ENCODE measurements at regions not wholly inside any gene's neighbourhood (a gene's known extent, or its start where the extent isn't known, plus 50 kb on each side); places are given as distances from the start of the nearest gene placed in this dataset.
"Not testable (repeated sequence)": the region's sequence is repeated elsewhere in the genome, so short reads cannot be mapped to it uniquely, and the experiment has no call there.

DNA sequence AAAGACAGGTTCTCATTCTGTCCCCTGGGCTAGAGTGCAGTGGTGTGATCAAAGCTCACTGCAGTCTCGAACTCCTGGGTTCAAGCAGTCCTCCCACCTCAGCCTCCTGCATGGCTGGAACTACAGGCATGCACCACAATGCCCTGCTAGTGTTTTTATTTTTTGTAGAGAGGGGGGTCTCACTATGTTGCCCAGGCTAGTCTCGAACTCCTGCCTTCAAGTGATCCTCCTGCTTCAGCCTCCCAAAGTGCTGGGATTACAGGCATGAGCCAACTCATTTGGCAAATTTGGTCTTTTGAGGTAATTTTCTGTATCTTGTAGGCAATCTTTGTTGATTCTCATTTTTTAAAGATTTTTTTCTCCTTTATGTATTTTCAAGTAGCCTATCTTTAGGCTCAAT lies 205.7 kb downstream of the ZIC5 start:
- DNase-seq: no peak

DNA sequence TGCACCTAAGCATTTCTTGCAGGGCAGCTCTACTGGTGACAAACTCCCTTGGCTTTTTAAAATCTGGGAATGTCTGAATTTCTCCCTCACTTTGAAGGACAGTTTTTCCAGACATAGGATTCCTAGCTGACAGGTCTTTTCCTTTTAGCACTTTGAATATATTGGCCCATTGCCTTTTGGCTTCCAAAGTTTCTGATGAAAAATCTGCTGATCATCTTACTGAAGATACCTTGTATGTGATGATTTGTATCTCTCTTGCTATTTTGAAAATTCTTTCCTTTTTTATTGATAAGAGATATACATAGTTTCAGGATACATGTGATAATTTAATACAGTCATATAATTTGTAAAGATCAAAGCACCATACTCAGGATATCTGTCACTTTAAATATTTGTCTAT lies 211.1 kb downstream of the ZIC5 start:
- no peak for DNase-seq

DNA sequence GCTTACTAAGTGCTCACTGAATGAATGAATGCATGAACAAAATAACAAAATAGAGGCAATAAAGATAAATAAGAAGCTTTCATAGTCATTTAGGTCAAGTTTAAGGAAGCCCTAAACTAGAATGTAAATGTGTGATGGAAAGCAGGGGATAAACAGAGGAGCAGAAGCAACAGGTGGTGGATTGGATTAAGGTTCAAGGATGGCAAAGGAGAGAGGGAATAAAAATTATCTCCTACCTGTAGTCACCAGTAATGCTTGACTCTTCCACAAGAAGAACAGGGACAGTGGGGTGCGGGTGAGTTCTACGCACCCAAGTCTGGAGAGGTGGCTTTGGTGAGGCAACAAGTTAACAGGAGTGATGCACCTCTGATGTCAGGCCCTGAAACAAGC lies 212.4 kb downstream of the ZIC5 start:
- no peak for DNase-seq

DNA sequence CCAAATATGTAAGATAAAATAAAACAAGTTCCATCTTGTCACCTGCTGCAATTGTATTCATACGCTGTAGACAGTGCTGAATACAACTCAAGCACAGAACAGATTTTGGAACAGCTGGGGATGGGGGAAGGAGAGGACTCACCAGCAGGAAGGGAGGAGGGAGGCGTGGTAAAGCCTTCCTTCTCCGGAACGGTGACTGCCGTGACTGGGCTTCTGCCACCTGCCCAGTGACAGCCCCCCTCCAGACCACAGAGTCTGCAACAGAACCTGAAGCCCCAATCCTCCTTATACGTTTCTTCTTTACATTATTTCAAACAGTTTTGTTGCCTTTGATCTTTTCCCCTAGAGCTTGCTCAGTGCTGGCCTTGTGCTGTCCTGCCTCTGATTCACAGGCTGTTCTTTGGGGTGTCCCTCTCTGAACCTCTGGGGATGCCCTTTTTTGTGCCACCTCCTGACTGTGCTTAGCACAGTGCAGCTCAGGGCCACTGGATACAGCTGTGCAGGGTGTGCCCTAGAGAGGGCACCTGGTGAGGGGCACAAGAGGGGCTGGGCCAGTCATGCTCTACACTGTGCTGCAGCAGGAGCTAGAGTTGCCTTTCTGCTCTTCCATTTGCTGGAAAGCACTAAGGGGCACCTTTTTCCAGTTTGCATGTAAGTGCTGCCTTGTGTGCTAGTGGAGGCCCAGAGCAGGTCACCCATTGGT lies 213.0 kb downstream of the ZIC5 start:
- DNase-seq: no peak

DNA sequence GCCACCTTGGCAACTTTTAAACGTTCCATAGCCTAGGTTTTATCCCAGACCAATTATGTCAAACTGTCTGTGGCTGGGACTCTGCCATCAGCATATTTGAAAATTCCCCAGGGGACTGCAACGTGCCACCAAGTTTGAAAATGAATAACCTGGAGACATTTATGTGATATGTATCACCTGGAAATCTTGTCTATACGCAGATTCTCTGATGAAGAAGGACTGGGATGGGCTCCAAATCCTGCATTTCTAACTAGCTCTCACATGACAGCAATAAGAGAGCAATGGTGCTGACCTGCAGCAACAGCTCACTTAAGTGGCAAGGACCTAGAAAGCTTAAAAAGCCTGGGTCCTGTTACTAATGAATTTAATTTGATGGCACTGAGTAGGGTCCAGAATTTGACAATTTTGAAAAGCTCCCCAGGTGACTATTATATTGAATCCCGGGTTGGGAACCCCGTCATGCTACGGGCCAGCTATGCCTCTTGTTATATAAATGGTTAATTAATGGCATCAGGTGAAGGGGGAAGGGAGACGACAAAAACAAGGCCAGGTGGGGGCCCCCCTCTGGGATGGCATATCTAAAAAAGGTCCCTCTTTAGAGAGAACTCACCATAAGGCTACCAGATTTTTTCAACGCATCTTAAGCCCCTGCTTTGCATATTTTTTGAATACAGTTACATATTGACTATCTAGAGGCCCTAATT lies 213.7 kb downstream of the ZIC5 start:
- DNase-seq: no peak

DNA sequence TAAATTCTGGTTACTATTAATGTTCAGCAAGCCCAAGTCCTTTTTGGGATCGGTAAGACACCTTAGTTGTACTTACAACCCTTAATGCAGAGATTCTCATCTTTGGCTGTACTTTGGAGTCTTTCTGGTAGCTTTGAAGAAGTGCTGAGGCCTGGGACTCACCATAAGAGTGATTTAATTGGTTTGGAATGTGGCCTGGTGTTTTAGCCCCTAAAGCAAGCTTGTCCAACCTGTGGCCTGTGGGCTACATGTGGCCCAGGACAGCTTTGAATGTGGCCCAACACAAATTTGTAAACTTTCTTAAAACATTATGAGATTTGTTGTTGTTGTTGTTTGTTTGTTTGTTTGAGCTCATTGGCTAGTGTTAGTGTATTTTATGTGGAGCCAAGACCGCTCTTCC lies 215.3 kb downstream of the ZIC5 start:
- no peak for DNase-seq

DNA sequence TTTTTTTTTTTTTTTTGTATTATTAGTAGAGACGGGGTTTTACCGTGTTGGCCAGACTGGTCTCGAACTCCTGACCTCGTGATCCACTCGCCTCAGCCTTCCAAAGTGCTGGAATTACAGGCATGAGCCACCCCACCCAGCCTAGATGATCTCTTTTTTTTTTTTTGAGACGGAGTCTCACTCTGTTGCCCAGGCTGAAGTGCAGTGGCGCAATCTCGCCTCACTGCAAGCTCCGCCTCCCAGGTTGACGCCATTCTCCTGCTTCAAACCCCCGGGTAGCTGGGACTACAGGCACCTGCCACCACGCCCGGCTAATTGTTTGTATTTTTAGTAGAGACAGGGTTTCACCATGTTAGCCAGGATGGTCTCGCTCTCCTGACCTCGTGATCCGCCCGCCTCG lies 216.8 kb downstream of the ZIC5 start:
- not testable (repeated sequence) for DNase-seq

DNA sequence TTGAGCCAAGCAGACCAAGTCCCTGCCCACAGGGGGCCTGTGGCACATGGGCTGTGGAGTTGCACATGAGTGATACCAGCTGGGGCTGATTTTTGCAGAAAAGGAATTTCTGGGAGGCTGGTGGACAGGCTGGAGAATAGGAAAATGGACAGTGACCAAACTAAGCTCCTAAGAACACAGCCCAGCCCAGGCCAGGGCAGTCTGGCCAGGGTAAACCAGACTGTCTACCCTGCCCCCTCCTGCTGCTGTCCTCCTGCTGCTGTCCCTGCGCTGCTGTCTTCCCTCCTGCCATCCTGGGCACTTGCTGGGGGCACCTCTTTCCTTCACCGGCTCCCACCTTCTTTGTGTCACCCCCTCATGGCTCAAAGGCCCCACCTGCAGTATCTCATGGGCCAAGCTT lies 219.2 kb downstream of the ZIC5 start:
- DNase-seq: no peak

DNA sequence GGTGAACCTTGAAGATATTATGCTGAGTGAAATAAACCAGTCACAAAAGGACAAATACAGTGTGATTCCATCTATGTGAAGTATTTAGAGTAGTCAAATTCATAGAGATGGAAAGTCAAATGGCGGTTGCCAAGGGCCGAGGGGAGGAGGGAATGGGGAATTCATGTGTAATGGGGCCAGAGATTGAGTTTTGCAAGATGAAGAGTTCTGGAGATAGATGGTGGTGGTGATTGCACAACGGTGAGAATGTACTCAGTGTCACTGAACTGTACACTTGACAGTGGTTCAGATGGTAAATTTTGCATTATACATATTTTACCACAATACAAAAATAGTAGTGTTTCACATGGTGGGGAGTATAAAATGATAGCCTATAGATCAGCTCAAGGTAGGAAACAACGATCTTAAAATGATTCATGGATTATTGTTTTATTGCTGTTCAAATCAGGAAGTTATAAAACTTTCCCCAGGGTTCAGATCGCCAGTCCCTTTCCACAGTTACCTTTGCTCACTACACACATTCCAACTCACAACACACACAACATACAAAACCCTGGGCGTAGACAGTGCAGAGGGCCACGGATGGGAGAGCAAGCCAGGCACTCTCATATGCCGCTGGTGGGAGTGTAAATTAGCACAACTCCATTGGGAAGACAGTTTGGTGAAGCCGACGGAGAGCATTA lies 219.9 kb downstream of the ZIC5 start:
- no peak for DNase-seq

DNA sequence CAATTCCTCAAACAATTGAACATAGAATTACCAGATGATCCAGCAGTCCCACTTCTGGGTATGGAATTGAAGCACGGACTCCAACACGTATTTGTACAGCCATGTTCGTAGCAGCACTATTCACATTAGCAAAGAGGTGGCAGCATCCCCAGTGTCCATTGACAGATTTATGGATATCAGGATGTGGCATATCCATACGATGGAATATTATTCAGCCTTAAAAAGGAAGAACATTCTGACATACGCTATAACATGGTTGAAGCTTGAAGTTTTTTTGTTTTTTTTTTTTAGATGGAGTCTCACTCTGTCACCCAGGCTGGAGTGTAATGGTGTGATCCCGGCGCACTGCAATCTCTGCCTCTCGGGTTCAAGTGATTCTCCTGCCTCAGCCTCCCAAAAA lies 220.6 kb downstream of the ZIC5 start:
- no peak for DNase-seq

DNA sequence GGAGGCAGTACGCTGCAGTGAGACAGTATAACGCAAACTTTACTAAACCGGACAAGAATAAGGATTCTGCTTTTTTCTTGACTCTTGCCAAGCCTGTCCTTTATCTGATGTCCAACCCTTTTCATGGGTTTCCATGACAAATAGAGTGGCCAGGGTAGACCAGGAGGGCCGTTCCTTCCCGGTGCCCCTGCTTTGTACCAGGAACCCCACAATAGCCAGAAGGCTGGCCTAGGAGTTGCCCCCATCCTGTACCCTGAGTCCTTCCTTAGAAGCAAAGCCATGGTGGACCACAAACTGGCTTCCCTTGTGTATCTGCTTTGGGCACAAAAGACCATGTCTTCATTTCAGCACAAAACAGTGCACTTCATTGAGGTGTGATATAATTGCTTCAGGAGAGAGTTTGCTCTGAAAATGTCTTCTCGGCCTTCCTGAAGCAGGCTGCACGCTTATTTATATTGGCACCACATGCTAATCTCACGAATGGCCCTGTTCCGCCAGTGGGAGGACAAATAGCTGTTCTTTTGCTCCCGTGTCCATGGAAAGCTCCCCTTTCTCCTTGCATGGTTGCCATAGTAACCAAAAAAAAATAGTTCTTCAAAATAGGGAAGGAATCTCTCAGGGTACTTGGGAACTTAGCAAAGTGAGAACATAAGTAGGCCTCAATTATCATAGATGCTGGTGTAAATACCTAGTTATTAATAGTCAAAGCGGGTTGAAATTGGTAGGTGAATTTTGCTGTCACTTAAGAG lies 222.1 kb downstream of the ZIC5 start:
- no peak for DNase-seq

DNA sequence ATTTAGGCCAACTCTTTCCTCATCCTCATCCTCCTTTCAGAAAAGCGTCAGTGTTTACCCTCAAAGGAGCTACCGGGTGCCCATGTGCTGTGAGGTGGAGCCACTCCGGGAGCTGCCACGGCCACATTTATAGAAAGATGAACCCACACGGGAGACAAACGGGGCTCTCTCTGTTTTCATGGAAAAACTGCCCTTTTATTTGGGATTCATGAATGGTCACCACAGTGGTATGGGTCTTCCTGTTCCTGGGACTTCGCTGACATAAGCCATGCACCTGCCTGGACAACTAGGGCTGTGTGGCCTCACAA lies 224.2 kb downstream of the ZIC5 start:
- no peak for DNase-seq

DNA sequence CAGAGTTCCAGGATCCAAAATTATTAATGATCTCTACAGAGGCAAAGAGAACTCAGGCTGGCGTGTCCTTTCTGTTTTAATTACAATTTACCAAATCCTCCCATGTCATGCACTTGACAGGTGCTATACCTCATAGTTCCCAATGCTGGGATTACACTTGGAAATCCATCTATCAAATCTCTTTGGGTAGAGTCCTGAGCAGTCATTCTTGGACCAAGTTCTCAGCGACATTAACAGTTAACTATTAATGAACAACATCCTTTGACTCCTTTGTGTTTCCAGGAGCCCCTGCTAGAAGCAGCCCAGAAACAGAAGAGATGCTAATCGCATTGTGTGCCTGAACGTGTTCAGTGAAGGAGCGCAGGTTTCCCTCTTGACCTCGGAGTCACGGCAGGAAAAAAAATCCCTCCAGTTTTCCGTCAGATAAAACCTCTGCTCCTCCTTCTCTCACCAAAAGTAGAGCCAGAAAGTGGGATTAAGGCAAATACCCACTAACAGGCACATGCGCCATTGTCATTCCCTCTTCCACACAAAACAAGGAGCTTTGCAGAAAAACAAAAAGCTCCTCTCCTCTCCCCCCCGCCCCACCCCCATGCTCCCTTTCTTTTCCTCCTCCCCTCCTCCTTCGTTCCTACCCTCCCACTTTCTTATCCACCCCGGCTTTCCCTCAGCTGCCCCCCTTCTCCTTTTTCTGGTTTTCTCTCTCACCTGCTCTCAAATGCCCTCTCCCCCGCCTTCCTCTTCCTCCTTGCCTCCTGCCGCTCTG lies 224.7 kb downstream of the ZIC5 start:
- DNase-seq: no peak

DNA sequence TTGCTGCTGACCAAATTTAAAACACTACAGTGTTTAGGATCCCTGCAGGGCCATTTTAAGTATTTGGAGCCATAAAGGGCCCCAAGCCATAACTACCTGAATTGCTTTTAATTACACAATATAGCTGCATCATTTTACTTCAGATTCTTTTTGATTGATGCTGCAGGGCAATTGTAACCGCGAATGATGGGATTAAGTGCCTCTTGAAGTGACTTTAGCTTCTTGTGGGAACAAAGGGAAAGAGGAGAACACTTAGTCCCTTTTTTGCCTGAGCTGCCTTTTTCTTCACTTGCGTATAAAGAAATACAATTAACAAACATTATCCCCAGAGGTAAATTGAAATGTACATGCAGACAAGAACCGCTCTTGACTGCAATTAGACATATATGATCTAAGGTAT lies 228.5 kb downstream of the ZIC5 start:
- DNase-seq: no peak

DNA sequence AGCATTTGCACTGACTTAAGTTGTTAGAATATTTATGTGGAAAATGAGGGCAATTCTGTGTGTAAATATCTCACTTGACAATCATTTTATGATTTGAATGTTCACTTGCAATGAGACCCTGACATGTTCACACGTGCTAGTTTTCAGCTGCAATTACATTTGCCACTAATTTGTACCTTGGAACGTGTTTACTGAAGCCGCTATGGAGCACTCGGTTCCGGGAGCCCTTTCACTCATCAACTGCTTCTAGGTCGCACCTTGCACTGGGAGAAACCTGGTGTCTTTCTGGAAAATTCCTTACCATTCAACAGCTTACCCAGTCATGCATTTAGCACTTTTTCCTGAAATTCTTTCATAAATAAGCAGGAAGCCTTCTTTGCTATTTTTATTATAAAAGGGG lies 229.6 kb downstream of the ZIC5 start:
- DNase-seq: no peak

DNA sequence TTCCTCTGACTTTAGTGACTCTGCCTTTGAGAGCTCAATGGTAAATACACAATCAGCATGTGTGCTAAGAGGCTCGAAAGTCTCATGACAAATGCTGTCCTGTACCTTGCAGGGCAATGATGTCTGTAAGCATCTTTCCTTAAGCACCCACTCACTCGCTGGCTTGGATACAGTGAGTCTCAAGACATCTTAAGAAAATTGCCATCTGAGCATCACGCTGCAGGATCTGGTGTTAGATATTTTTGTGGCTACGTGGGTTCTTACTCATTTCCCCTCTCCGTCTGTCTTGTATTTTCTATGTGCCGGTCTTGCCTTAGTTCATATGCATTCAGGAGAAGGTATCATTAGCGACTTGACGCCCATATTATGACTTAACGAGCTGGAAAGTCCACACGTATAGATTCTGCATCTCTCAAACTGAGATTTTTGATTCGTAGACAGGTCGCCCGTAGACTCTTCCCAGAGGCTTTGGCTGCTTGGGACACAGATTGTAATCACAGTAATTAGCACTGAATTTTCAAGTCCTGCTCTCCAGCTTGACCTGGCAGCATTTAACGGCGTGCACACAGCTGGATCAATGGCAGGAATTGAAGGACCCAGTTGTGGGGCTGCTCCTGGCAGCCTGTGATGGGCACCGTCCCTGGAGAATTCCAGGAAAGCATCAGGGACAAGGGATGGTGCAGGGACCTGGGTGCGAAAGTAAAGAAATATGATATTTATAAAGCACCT lies 231.2 kb downstream of the ZIC5 start:
- DNase-seq: no peak

DNA sequence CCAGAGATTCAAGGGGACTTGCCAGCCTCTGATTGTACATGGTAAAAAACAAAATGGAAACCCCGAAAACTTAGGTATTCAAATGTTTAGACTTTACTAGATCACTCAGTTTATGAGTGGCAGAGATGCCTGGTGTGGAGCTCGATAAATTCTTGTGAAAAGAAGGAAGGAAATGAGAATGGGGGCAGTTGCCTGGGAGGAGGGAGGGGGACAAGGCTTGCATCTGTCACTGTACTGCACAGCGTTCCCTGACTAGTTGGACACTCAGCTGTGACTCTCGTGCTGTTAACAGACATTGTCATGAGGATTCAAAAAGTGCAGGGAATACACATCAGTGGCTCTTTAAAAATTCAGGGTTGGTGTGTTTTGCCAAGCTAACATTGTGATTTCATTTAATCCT lies 232.9 kb downstream of the ZIC5 start:
- DNase-seq: no peak

DNA sequence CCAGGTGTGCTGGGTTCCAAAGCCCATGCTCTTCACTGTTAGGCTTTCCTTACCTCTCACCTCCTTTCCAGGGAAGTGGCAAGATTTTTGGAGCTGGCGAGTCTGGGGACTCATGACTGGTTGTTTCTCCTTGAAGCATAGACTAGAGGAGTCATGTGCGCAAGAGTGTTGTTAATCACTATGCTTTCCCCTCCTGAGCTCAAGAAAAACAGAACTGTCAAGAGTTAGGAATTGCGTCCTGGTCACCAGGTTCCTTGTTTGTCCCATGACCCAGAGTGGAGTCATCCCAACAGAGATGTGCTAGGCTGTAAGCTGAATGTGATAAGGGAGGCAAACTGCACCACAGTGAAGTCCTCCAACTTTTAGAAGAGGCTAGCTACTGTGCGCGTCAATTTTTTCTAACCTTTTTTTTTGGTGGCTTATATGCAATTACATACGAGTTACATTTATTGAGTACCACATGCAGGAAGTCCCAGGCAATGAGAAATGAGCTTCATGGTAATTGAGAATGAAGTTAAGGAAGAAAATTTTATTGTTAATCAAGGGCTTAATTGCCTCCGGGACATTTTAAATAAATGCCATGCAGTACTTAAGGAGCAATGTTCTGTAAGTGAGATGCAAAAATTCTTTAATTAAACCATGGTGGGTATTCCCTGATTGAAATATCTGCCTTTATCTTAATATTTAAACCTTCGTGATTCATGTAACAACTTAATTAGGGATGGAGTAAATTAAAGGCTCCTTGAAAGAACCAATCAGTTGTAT lies 233.9 kb downstream of the ZIC5 start:
- no peak for DNase-seq

DNA sequence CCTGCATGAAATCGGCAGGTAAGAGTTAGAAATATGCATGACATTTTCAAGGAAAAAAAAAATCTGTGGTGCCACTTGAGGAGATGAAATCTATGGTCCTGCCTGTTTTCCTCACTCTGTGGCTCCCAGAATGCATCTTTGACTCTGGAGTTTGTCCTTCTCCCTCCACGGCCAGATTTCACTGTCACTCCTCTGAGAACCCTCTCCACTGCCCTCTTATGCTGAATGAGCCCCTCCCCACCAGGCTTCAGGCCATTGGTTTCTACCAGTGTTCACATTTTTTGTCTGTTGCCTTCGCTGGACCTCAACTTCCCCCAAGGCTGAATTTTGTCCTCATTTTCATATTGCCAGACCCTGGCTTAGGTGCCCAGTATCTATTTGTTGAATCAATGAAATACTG lies 235.0 kb downstream of the ZIC5 start:
- no peak for DNase-seq

DNA sequence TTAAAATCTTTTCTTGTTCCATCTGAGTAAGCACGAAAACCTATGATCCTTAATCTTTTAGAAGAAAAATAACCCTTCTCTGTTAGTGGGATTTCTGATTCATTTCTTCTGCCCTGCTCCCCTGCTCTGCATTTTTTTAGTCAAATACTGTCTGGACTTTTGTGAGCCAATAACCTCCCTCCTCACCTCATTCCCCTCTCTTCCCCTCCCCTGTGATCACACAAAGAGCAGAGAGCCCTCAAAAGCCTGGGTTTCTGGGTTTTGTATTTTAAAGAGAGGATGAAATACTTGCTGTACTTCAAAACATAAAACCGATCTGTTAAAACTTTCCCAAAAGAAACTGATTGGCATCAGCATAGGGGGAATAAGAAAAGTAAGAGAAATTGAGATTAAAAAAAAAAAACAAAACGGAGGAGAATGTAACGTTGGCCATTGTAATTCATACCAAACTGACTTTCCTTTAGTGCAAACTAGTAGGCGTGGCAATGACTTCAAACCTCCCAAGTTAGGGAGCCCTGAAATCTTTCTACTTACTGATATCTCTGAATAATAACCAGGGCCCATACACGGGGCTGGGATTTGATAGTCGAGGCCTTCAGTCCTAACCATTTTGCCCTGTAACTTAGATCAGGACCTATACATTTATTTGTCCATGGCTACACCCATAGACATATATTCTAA lies 232.9 kb downstream of the TM9SF2 start:
- no peak for DNase-seq

DNA sequence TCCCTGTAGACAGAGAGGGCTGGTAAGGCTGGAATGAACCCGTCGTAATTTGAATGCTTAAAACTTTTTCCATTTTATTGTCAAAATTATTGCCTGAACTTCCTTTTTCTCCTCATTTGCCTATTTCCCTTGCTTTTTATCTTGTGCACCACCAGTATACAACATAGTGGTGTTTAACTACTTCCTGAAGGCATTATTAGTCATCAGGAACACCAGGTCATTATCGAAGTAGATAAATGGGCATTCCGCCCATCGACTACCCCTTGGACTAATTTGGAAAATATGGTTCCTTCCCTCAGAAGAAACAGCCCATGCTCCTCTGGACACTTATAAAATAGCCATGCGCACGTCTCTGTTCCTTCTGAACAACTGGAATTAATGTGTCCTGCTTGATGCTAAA lies 232.1 kb downstream of the TM9SF2 start:
- no peak for DNase-seq

Data from stimulated activated CD4-positive, alpha-beta T cell treated with anti-CD3 and anti-CD28 coated beads, Interleukin-2, amount 100 ng/mL, for 48 hours (primary cell).